Activated B cell treated with CpG ODN at 0.5 μM for 24 hours (primary cell): ENCODE measurements at regions not wholly inside any gene's neighbourhood (a gene's known extent, or its start where the extent isn't known, plus 50 kb on each side); places are given as distances from the start of the nearest gene placed in this dataset.

ENCODE experiments used
- ATAC-seq: fragments of 200-7000 bp; cut with Tn5 transposase; one replicate; pipeline ENCODE4 v1.10.0; 2021; ENCODE audit warnings: low read depth, mild to moderate bottlenecking, moderate library complexity
- CTCF ChIA-PET: fragments of 350-600 bp; sonication (Branson Sonifier 250); formaldehyde crosslinking; loops from one replicate; lab custom pipeline; 2021; ENCODE audit warnings: antibody characterized with exemption; lab: Charles Lee
- POLR2A ChIA-PET: fragments of 350-600 bp; sonication (Branson Sonifier 250); formaldehyde crosslinking; loops from one replicate; lab custom pipeline; 2021; ENCODE audit warnings: antibody characterized with exemption; lab: Charles Lee
- DNase-seq: peaks from one replicate; pipeline ENCODE4 v3.0.0; 2022
- H3K27ac Mint-ChIP-seq: one replicate; pipeline ENCODE4 v1.8.0; 2020; ENCODE audit warnings: mixed read lengths
- H3K27me3 Mint-ChIP-seq: one replicate; pipeline ENCODE4 v1.8.0; 2021; ENCODE audit warnings: mixed read lengths
- H3K36me3 Mint-ChIP-seq: one replicate; pipeline ENCODE4 v1.8.0; 2021; ENCODE audit warnings: low read depth, mixed read lengths
- H3K4me1 Mint-ChIP-seq: one replicate; pipeline ENCODE4 v1.8.0; 2021; ENCODE audit warnings: mixed read lengths
- H3K4me3 Mint-ChIP-seq: one replicate; pipeline ENCODE4 v1.8.0; 2020; ENCODE audit warnings: mild to moderate bottlenecking, mixed read lengths
- H3K9me3 Mint-ChIP-seq: one replicate; pipeline ENCODE4 v1.8.0; 2020; ENCODE audit warnings: mixed read lengths
- intact Hi-C: fragments of 100-400 bp; cut with micrococcal nuclease; formaldehyde crosslinking; loops from one replicate; pipeline ENCODE4 v1.15.1; 2024
- TF ChIP-seq, protein P1 (sequence below): fragments of 200-600 bp; IDR thresholded peaks from one replicate; pipeline ENCODE4 v1.8.0; 2022; ENCODE audit warnings: antibody characterized with exemption, mild to moderate bottlenecking

- intact Hi-C loops: no loop called here
- H3K9me3 Mint-ChIP-seq: peaks cover 2% of the 10 kb centered on the region
- DNase-seq (no peak), ATAC-seq (no peak)
- H3K36me3 Mint-ChIP-seq: no peaks in the 10 kb centered on the region
- H3K27me3 Mint-ChIP-seq: no peaks in the 10 kb centered on the region
- H3K4me3 Mint-ChIP-seq: no peak overlapping the region
- H3K27ac Mint-ChIP-seq: no peak overlapping the region
- CTCF ChIA-PET: no interaction called here
- peaks cover 23% of the 10 kb centered on the region for H3K4me1 Mint-ChIP-seq
- POLR2A ChIA-PET: no interaction called here
- TF ChIP-seq, protein P1, sequence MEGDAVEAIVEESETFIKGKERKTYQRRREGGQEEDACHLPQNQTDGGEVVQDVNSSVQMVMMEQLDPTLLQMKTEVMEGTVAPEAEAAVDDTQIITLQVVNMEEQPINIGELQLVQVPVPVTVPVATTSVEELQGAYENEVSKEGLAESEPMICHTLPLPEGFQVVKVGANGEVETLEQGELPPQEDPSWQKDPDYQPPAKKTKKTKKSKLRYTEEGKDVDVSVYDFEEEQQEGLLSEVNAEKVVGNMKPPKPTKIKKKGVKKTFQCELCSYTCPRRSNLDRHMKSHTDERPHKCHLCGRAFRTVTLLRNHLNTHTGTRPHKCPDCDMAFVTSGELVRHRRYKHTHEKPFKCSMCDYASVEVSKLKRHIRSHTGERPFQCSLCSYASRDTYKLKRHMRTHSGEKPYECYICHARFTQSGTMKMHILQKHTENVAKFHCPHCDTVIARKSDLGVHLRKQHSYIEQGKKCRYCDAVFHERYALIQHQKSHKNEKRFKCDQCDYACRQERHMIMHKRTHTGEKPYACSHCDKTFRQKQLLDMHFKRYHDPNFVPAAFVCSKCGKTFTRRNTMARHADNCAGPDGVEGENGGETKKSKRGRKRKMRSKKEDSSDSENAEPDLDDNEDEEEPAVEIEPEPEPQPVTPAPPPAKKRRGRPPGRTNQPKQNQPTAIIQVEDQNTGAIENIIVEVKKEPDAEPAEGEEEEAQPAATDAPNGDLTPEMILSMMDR: no peak
Measured at GRCh38 chr1:56397409-56397808, 182.0 kb downstream of the PLPP3 start.

GRCh38 chr1:56396581-56396980 lies 182.8 kb downstream of the PLPP3 start:
- H3K9me3 Mint-ChIP-seq: peaks cover 2% of the 10 kb centered on the region
- H3K4me3 Mint-ChIP-seq: no peak overlapping the region
- H3K27ac Mint-ChIP-seq: no peak overlapping the region
- H3K27me3 Mint-ChIP-seq: no peaks in the 10 kb centered on the region
- DNase-seq (no peak), ATAC-seq (no peak)
- CTCF ChIA-PET: no interaction called here
- intact Hi-C loops: no loop called here
- peaks cover 15% of the 10 kb centered on the region for H3K4me1 Mint-ChIP-seq
- POLR2A ChIA-PET: no interaction called here
- H3K36me3 Mint-ChIP-seq: no peaks in the 10 kb centered on the region
- TF ChIP-seq, protein P1: no peak

DNA sequence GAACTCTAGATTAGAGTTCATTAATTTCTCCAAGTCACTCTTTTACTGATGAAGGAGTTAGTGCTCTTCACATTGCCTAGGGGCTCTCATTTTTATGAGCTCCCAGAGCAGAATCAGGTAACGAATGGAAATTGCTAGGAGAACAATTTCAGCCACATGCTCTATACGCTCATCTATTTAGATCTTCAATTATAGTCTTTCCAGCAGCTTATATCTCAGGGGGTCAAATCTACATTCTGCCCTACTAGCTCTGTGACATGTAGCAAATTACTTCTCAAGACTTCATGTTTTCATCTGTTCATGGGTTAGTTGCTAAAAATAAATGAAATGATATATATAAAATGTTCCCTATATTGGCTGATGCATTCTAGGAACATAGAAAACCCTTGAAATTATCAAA lies 183.6 kb downstream of the PLPP3 start:
- intact Hi-C loops: no loop called here
- H3K4me3 Mint-ChIP-seq: no peak overlapping the region
- ChIA-PET CTCF (no interaction called here), POLR2A (no interaction called here)
- no peak for ATAC-seq
- H3K9me3 Mint-ChIP-seq: peaks cover 2% of the 10 kb centered on the region
- peaks cover 2% of the 10 kb centered on the region for H3K27me3 Mint-ChIP-seq
- no peak overlapping the region for H3K27ac Mint-ChIP-seq
- no peak for DNase-seq
- TF ChIP-seq, protein P1: no peak
- peaks cover 7% of the 10 kb centered on the region for H3K4me1 Mint-ChIP-seq
- no peaks in the 10 kb centered on the region for H3K36me3 Mint-ChIP-seq

GRCh38 chr1:56394298-56394697 lies 185.1 kb downstream of the PLPP3 start:
- ChIA-PET CTCF (interaction anchor here (1.5 kb wide), 1 partner anchor 191 kb away, joined by 3 read pairs; no protein-coding TSS in a partner anchor), POLR2A (no interaction called here)
- Mint-ChIP-seq H3K4me3 (no peak overlapping the region), H3K9me3 (peaks cover 2% of the 10 kb centered on the region), H3K36me3 (no peaks in the 10 kb centered on the region), H3K27me3 (peaks cover 2% of the 10 kb centered on the region), H3K27ac (no peak overlapping the region), H3K4me1 (no peaks in the 10 kb centered on the region)
- no peak for ATAC-seq
- intact Hi-C loops: no loop called here
- DNase-seq: no peak
- TF ChIP-seq, protein P1: no peak

DNA sequence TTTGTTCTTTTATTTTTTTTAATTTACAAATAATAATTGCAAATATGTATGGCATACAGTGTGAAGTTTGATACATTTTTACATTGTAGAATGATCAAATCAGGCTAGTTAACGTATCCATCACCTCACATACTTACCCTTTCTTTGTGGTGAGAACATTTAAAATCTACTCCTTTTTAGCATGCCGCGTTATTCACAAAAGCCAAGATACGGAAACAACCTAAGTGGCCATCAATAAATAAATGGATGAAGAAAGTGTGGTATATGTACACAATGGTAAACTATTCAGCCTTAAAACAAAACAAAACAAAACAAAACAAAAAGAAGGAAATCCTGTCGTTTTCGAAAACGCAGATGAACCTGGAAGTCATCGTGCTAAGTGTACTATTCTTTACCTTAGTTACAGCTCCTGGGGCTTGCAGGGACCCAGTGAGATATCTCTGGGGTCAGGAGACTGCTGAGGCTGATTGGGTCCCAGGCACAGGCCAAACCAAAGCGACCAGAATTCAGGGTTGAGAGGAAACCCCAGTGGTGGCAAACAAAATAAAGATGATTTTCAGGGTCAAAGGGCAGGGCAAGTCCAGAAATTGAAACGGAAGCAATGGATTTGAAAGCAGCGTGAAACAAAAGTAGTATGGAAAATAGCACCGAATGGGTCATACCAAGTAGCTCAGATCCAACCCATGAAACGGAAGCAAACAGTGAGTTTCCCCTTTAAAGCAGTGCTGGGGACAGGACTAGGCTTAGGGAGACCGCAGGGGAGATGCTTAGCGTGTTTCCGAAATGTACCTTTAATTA lies 188.2 kb downstream of the PLPP3 start:
- intact Hi-C loops: no loop called here
- peaks cover 3% of the 10 kb centered on the region for H3K9me3 Mint-ChIP-seq

More for the DNA sequence above, 188.2 kb downstream of the PLPP3 start:
- POLR2A ChIA-PET: no interaction called here
- no peaks in the 10 kb centered on the region for H3K36me3 Mint-ChIP-seq
- no peak overlapping the region for H3K27ac Mint-ChIP-seq
- TF ChIP-seq, protein P1: no peak
- CTCF ChIA-PET: no interaction called here
- H3K4me3 Mint-ChIP-seq: no peak overlapping the region
- H3K4me1 Mint-ChIP-seq: no peaks in the 10 kb centered on the region
- DNase-seq (no peak), ATAC-seq (no peak)
- peaks cover 2% of the 10 kb centered on the region for H3K27me3 Mint-ChIP-seq
